NT2/D1 (cell line): ENCODE measurements at regions not wholly inside any gene's neighbourhood (a gene's known extent, or its start where the extent isn't known, plus 50 kb on each side); places are given as distances from the start of the nearest gene placed in this dataset.

Experiments
- YY1 ChIP-seq: IDR thresholded peaks from 2 replicates; pipeline ENCODE4 v1.6.1; 2011; ENCODE audit not compliant: insufficient read length, insufficient read depth
- ZNF274 ChIP-seq: IDR thresholded peaks from 2 replicates; pipeline ENCODE4 v1.6.1; 2011; ENCODE audit warnings: mild to moderate bottlenecking, low read depth, low read length

DNA sequence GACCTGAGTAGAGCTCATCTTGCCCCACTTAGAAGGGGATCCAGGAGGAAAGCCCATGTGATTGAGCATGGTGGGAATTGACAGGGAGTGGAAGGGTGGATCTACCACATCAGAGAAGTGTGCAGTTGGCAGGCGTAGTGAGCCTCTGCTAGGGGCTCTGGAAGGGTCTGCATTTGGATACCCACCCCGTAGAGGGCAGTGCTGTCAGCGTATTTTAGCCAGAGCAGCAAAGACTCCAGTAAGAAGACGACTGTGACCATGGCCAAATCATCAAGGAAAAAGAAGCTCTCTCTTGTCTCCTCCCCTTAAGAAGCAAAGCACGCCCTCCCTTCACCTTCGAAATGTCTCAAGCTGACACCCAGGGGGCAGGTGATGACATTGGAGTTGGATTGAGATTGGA lies 68.8 kb upstream of the INHBA start:
- TF ChIP-seq YY1 = no peak
- no peak for TF ChIP-seq ZNF274
